ENCODE measurements at regions not wholly inside any gene's neighbourhood (a gene's known extent, or its start where the extent isn't known, plus 50 kb on each side); places are given as distances from the start of the nearest gene placed in this dataset.
"Not testable (repeated sequence)": the region's sequence is repeated elsewhere in the genome, so short reads cannot be mapped to it uniquely, and the experiment has no call there.

GRCh38 chr13:67421475-67421874 is 191.3 kb upstream of the PCDH9 start:
- no peak overlapping the region for H3K4me3 ChIP-seq
- no peak for DNase-seq (ENCODE audit: low spot score in 2 of 2)
- H3K36me3 ChIP-seq (replicated peaks), result no peaks in the 10 kb centered on the region
- in situ Hi-C loops (cut with MboI; ENCODE audit: low sequenced_read_pairs), result no loop called here
- H3K27me3 ChIP-seq (ENCODE audit: low read depth), result no peaks in the 10 kb centered on the region
- H3K9me3 ChIP-seq, result no peaks in the 10 kb centered on the region
- no peaks in the 10 kb centered on the region for H3K4me1 ChIP-seq

- Histone ChIP-seq H3K36me3 (replicated peaks) (no peaks in the 10 kb centered on the region), H3K27me3 (ENCODE audit: low read depth) (no peaks in the 10 kb centered on the region), H3K9me3 (no peaks in the 10 kb centered on the region), H3K4me1 (no peaks in the 10 kb centered on the region; the same call in 1 of the 2 replicates), H3K4me3 (no peak overlapping the region)
- DNase-seq (ENCODE audit: low spot score in 2 of 2), result peak; percentile 12 to 77
- in situ Hi-C loops (cut with MboI; ENCODE audit: low sequenced_read_pairs), result no loop called here
Measured at GRCh38 chr13:67416047-67416925, 186.2 kb upstream of the PCDH9 start.

- H3K27me3 ChIP-seq (ENCODE audit: low read depth), result no peaks in the 10 kb centered on the region
- peak; percentile 15 to 34 for DNase-seq (ENCODE audit: low spot score in 2 of 2)
- no peaks in the 10 kb centered on the region for H3K36me3 ChIP-seq (replicated peaks)
- no peaks in the 10 kb centered on the region for H3K9me3 ChIP-seq
- H3K4me3 ChIP-seq, result no peak overlapping the region
- H3K4me1 ChIP-seq, result peaks cover 3% of the 10 kb centered on the region; the same call in 1 of the 2 replicates
- in situ Hi-C loops (cut with MboI; ENCODE audit: low sequenced_read_pairs), result no loop called here
Measured at GRCh38 chr13:67410645-67411044, 180.5 kb upstream of the PCDH9 start.

- in situ Hi-C loops (cut with MboI; ENCODE audit: low sequenced_read_pairs), result no loop called here
- no peak for DNase-seq (ENCODE audit: low spot score in 2 of 2)
- Histone ChIP-seq H3K4me3 (no peak overlapping the region), H3K9me3 (no peaks in the 10 kb centered on the region), H3K36me3 (replicated peaks) (no peaks in the 10 kb centered on the region), H3K27me3 (ENCODE audit: low read depth) (no peaks in the 10 kb centered on the region), H3K4me1 (peaks cover 3% of the 10 kb centered on the region; the same call in 1 of the 2 replicates)
Measured at GRCh38 chr13:67408798-67409197, 178.7 kb upstream of the PCDH9 start.

- Histone ChIP-seq H3K27me3 (ENCODE audit: low read depth) (no peaks in the 10 kb centered on the region), H3K9me3 (no peaks in the 10 kb centered on the region), H3K4me1 (no peaks in the 10 kb centered on the region), H3K36me3 (replicated peaks) (no peaks in the 10 kb centered on the region), H3K4me3 (no peak overlapping the region)
- no peak for DNase-seq (ENCODE audit: low spot score in 2 of 2)
- in situ Hi-C loops (cut with MboI; ENCODE audit: low sequenced_read_pairs), result no loop called here
Measured at GRCh38 chr13:67402546-67402945, 172.4 kb upstream of the PCDH9 start.

GRCh38 chr13:67395577-67395976 is 165.4 kb upstream of the PCDH9 start:
- Histone ChIP-seq H3K27me3 (ENCODE audit: low read depth) (no peaks in the 10 kb centered on the region), H3K4me3 (no peak overlapping the region), H3K4me1 (no peaks in the 10 kb centered on the region), H3K9me3 (no peaks in the 10 kb centered on the region), H3K36me3 (replicated peaks) (no peaks in the 10 kb centered on the region)
- in situ Hi-C loops (cut with MboI; ENCODE audit: low sequenced_read_pairs), result no loop called here
- no peak for DNase-seq (ENCODE audit: low spot score in 2 of 2)

- Histone ChIP-seq H3K4me1 (no peaks in the 10 kb centered on the region), H3K4me3 (no peak overlapping the region), H3K36me3 (replicated peaks) (no peaks in the 10 kb centered on the region), H3K9me3 (no peaks in the 10 kb centered on the region), H3K27me3 (ENCODE audit: low read depth) (no peaks in the 10 kb centered on the region)
- no peak for DNase-seq (ENCODE audit: low spot score in 2 of 2)
- in situ Hi-C loops (cut with MboI; ENCODE audit: low sequenced_read_pairs), result no loop called here
Measured at GRCh38 chr13:67392014-67392413, 161.9 kb upstream of the PCDH9 start.

GRCh38 chr13:67390462-67391086 is 160.4 kb upstream of the PCDH9 start:
- no peak for DNase-seq (ENCODE audit: low spot score in 2 of 2)
- Histone ChIP-seq H3K4me3 (no peak overlapping the region), H3K27me3 (ENCODE audit: low read depth) (no peaks in the 10 kb centered on the region), H3K9me3 (no peaks in the 10 kb centered on the region), H3K36me3 (replicated peaks) (no peaks in the 10 kb centered on the region), H3K4me1 (no peaks in the 10 kb centered on the region)
- in situ Hi-C loops (cut with MboI; ENCODE audit: low sequenced_read_pairs), result no loop called here

GRCh38 chr13:67389171-67389570 is 159.0 kb upstream of the PCDH9 start:
- no peak for DNase-seq (ENCODE audit: low spot score in 2 of 2)
- Histone ChIP-seq H3K27me3 (ENCODE audit: low read depth) (no peaks in the 10 kb centered on the region), H3K4me3 (no peak overlapping the region), H3K36me3 (replicated peaks) (no peaks in the 10 kb centered on the region), H3K9me3 (no peaks in the 10 kb centered on the region), H3K4me1 (no peaks in the 10 kb centered on the region)
- in situ Hi-C loops (cut with MboI; ENCODE audit: low sequenced_read_pairs), result no loop called here

GRCh38 chr13:67383109-67383757 is 153.1 kb upstream of the PCDH9 start:
- H3K9me3 ChIP-seq; H3K4me3 ChIP-seq; H3K4me1 ChIP-seq; H3K27me3 ChIP-seq (ENCODE audit: low read depth); H3K36me3 ChIP-seq (replicated peaks); in situ Hi-C loops (cut with MboI; ENCODE audit: low sequenced_read_pairs): not testable (repeated sequence)
- DNase-seq (ENCODE audit: low spot score in 2 of 2), result peak; percentile 9 to 48

GRCh38 chr13:67377919-67378318 is 147.8 kb upstream of the PCDH9 start:
- Histone ChIP-seq H3K4me3 (no peak overlapping the region), H3K4me1 (peaks cover 4% of the 10 kb centered on the region), H3K27me3 (ENCODE audit: low read depth) (no peaks in the 10 kb centered on the region), H3K36me3 (replicated peaks) (no peaks in the 10 kb centered on the region), H3K9me3 (no peaks in the 10 kb centered on the region)
- in situ Hi-C loops (cut with MboI; ENCODE audit: low sequenced_read_pairs), result no loop called here
- DNase-seq (ENCODE audit: low spot score in 2 of 2), result no peak

- no peak for DNase-seq (ENCODE audit: low spot score in 2 of 2)
- Histone ChIP-seq H3K9me3 (no peaks in the 10 kb centered on the region), H3K4me3 (no peak overlapping the region), H3K27me3 (ENCODE audit: low read depth) (no peaks in the 10 kb centered on the region), H3K4me1 (peaks cover 28% of the 10 kb centered on the region), H3K36me3 (replicated peaks) (no peaks in the 10 kb centered on the region)
- in situ Hi-C loops (cut with MboI; ENCODE audit: low sequenced_read_pairs), result no loop called here
Measured at GRCh38 chr13:67374391-67374790, 144.3 kb upstream of the PCDH9 start.

- DNase-seq (ENCODE audit: low spot score in 2 of 2), result peak; percentile 19 to 92
- no peaks in the 10 kb centered on the region for H3K27me3 ChIP-seq (ENCODE audit: low read depth)
- no peak overlapping the region for H3K4me3 ChIP-seq
- H3K4me1 ChIP-seq, result peaks cover 38% of the 10 kb centered on the region
- H3K36me3 ChIP-seq (replicated peaks), result no peaks in the 10 kb centered on the region
- no peaks in the 10 kb centered on the region for H3K9me3 ChIP-seq
- in situ Hi-C loops (cut with MboI; ENCODE audit: low sequenced_read_pairs), result no loop called here
Measured at GRCh38 chr13:67372868-67373464, 142.8 kb upstream of the PCDH9 start.

All from HAP-1 (cell line).